K562 (cell line): ENCODE measurements at regions not wholly inside any gene's neighbourhood (a gene's known extent, or its start where the extent isn't known, plus 50 kb on each side); places are given as distances from the start of the nearest gene placed in this dataset.

ENCODE experiments used
- CBFB ChIP-seq: sonication (generic); formaldehyde crosslinking; IDR thresholded peaks from 2 replicates; pipeline ENCODE4 v1.4.0; 2020; ENCODE audit warnings: mild to moderate bottlenecking, missing genetic modification reagents
- CHAMP1 ChIP-seq: fragments of 450-650 bp; IDR thresholded peaks from 2 replicates; pipeline ENCODE4 v1.6.1; 2016; ENCODE audit warnings: mild to moderate bottlenecking
- FOXO4 ChIP-seq: fragments of 450-650 bp; formaldehyde crosslinking; IDR thresholded peaks from 2 replicates; pipeline ENCODE4 v1.4.0; 2020; ENCODE audit warnings: mild to moderate bottlenecking, moderate library complexity
- HMGN3 ChIP-seq: IDR thresholded peaks from 2 replicates; pipeline ENCODE4 v1.6.1; 2011; ENCODE audit warnings: borderline replicate concordance, low read depth, mild to moderate bottlenecking, mixed read lengths, low read length; ENCODE audit not compliant: insufficient read length; ENCODE audit errors: extremely low read depth
- KLF10 ChIP-seq: fragments of 250-450 bp; sonication (Bioruptor Pico); IDR thresholded peaks from 2 replicates; pipeline ENCODE4 v1.6.1; 2021; ENCODE audit warnings: matching md5 sums
- KLF6 ChIP-seq: fragments of 250-450 bp; sonication (Bioruptor Pico); IDR thresholded peaks from 2 replicates; pipeline ENCODE4 v1.4.0; 2020; ENCODE audit warnings: mild to moderate bottlenecking, moderate library complexity, borderline replicate concordance
- PCBP1 ChIP-seq: fragments of 200-400 bp; formaldehyde crosslinking; IDR thresholded peaks from 2 replicates; pipeline ENCODE4 v1.6.1; 2018; ENCODE audit warnings: mild to moderate bottlenecking, low read depth, low read length; ENCODE audit not compliant: poor library complexity, severe bottlenecking
- REST ChIP-seq, 2 experiments: fragments of 450-650 bp; formaldehyde crosslinking in 1 of 2; IDR thresholded peaks; 2 replicates each; pipeline versions ENCODE4 v1.4.0 to v1.6.1; 2014 to 2020; ENCODE audit warnings: mild to moderate bottlenecking in 2 of 2, borderline replicate concordance in 1 of 2, low read depth in 1 of 2
- SNRNP70 ChIP-seq: fragments of 200-400 bp; formaldehyde crosslinking; optimal IDR thresholded peaks from 2 replicates; pipeline ENCODE3; 2017; ENCODE audit warnings: low read depth, low read length
- STAT5A ChIP-seq: IDR thresholded peaks from 2 replicates; pipeline ENCODE4 v1.6.1; 2012; ENCODE audit warnings: low read length, inconsistent platforms, borderline replicate concordance
- ZBTB17 ChIP-seq: fragments of 450-650 bp; formaldehyde crosslinking; IDR thresholded peaks from 2 replicates; pipeline ENCODE4 v1.4.0; 2020; ENCODE audit warnings: mild to moderate bottlenecking
- ZC3H8 ChIP-seq: fragments of 450-650 bp; IDR thresholded peaks from 2 replicates; pipeline ENCODE4 v1.6.1; 2017
- ZNF398 ChIP-seq: fragments of 250-450 bp; sonication (Bioruptor Pico); IDR thresholded peaks from 2 replicates; pipeline ENCODE4 v1.8.0; 2021; ENCODE audit warnings: moderate library complexity, mild to moderate bottlenecking, inconsistent platforms

GRCh38 chr6:26216886-26217713, 129.9 kb downstream of the HFE start (continued):
- TF ChIP-seq ZNF398 (CRISPR knock-in tag) (no peak), STAT5A (no peak), REST (IDR thresholded peaks at IDR 0.05; ENCODE audit: borderline replicate concordance) (peak; percentile 83), REST (CRISPR knock-in tag; IDR thresholded peaks at IDR 0.05; ENCODE audit: low read depth) (no peak), CHAMP1 (peak; percentile 68; the same call in 1 of the 2 replicates), FOXO4 (CRISPR knock-in tag) (no peak), SNRNP70 (peak; percentile 94), ZBTB17 (CRISPR knock-in tag) (peak; percentile 45; the same call in 1 of the 2 replicates), KLF10 (CRISPR knock-in tag) (no peak), HMGN3 (peak; percentile 82), KLF6 (CRISPR knock-in tag) (peak; percentile 90), CBFB (peak; percentile 85), ZC3H8 (no peak), PCBP1 (no peak)
